ENCODE measurements at regions not wholly inside any gene's neighbourhood (a gene's known extent, or its start where the extent isn't known, plus 50 kb on each side); places are given as distances from the start of the nearest gene placed in this dataset.

DNA sequence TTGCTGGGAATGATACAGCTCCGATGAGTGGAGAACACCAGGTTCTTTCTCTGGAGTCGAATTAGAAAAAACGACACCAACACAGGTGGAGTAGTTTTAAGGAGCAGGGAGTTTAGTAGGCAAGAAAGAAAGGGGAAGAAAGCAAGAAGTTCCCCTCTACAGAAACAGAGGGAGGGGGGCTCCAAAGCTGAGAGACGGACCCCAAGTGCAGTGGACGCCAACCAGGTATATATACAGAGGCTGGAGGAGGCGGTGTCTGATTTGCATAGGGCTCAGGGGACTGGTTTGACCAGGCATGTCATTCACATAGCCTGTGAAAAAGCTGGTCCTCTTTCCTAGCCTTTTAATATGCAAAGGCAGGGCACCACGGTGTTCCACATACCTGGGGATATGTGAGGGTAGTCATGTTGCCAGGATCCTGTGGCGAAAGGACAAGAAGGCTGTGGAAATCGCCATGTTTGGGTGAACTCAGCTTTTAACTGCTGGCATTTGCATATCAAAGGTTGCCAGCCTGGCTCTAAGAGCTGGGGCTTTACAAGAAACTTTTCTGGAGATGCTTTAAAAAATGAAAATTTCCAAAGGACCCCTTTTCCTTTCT lies 887.4 kb upstream of the EPHA6 start:
- no peak for DNase-seq (ENCODE audit: low read depth, low spot score)
- H3K27ac ChIP-seq = no peak overlapping the region
- H3K9me3 ChIP-seq (ENCODE audit: low read depth, low read length) = no peaks in the 10 kb centered on the region
- no peak overlapping the region for H3K9ac ChIP-seq (ENCODE audit: insufficient read length)
- TF ChIP-seq POLR2AphosphoS5 (IDR thresholded peaks at IDR 0.05; ENCODE audit: borderline replicate concordance, low read depth, low read length) = no peak
- TF ChIP-seq EZH2 (IDR thresholded peaks at IDR 0.05) = no peak
- TF ChIP-seq FOXP2 (optimal IDR thresholded peaks at IDR 0.05; ENCODE audit: control extremely low read depth, extremely low read length, insufficient read depth) = no peak
- H3K36me3 ChIP-seq (ENCODE audit: insufficient read depth, low read length) = no peaks in the 10 kb centered on the region
- H3K4me3 ChIP-seq = no peak overlapping the region

GRCh38 chr3:95934181-95934580 lies 880.2 kb upstream of the EPHA6 start:
- H3K27ac ChIP-seq = no peak overlapping the region

GRCh38 chr3:95939235-95939809 lies 875.1 kb upstream of the EPHA6 start:
- no peak overlapping the region for H3K4me3 ChIP-seq
- H3K27ac ChIP-seq = no peak overlapping the region
- H3K36me3 ChIP-seq (ENCODE audit: insufficient read depth, low read length) = no peaks in the 10 kb centered on the region

More at GRCh38 chr3:95934181-95934580, 880.2 kb upstream of the EPHA6 start:
- Histone ChIP-seq H3K9ac (ENCODE audit: insufficient read length) (no peak overlapping the region), H3K36me3 (ENCODE audit: insufficient read depth, low read length) (no peaks in the 10 kb centered on the region), H3K4me3 (no peak overlapping the region), H3K9me3 (ENCODE audit: low read depth, low read length) (no peaks in the 10 kb centered on the region)
- DNase-seq (ENCODE audit: low read depth, low spot score) = no peak
- TF ChIP-seq POLR2AphosphoS5 (IDR thresholded peaks at IDR 0.05; ENCODE audit: borderline replicate concordance, low read depth, low read length) = no peak
- no peak for TF ChIP-seq EZH2 (IDR thresholded peaks at IDR 0.05)
- no peak for TF ChIP-seq FOXP2 (optimal IDR thresholded peaks at IDR 0.05; ENCODE audit: control extremely low read depth, extremely low read length, insufficient read depth)

GRCh38 chr3:95965704-95966336 lies 848.6 kb upstream of the EPHA6 start:
- no peak for TF ChIP-seq FOXP2 (optimal IDR thresholded peaks at IDR 0.05; ENCODE audit: control extremely low read depth, extremely low read length, insufficient read depth)
- no peak for TF ChIP-seq EZH2 (IDR thresholded peaks at IDR 0.05)
- no peak for TF ChIP-seq POLR2AphosphoS5 (IDR thresholded peaks at IDR 0.05; ENCODE audit: borderline replicate concordance, low read depth, low read length)
- Histone ChIP-seq H3K9ac (ENCODE audit: insufficient read length) (no peak overlapping the region), H3K9me3 (ENCODE audit: low read depth, low read length) (no peaks in the 10 kb centered on the region), H3K36me3 (ENCODE audit: insufficient read depth, low read length) (no peaks in the 10 kb centered on the region), H3K27ac (no peak overlapping the region), H3K4me3 (no peak overlapping the region)
- DNase-seq (ENCODE audit: low read depth, low spot score) = no peak

More at GRCh38 chr3:95939235-95939809, 875.1 kb upstream of the EPHA6 start:
- Histone ChIP-seq H3K9me3 (ENCODE audit: low read depth, low read length) (no peaks in the 10 kb centered on the region), H3K9ac (ENCODE audit: insufficient read length) (no peak overlapping the region)
- DNase-seq (ENCODE audit: low read depth, low spot score) = no peak
- TF ChIP-seq EZH2 (IDR thresholded peaks at IDR 0.05) (no peak), POLR2AphosphoS5 (IDR thresholded peaks at IDR 0.05; ENCODE audit: borderline replicate concordance, low read depth, low read length) (no peak), FOXP2 (optimal IDR thresholded peaks at IDR 0.05; ENCODE audit: control extremely low read depth, extremely low read length, insufficient read depth) (no peak)

DNA sequence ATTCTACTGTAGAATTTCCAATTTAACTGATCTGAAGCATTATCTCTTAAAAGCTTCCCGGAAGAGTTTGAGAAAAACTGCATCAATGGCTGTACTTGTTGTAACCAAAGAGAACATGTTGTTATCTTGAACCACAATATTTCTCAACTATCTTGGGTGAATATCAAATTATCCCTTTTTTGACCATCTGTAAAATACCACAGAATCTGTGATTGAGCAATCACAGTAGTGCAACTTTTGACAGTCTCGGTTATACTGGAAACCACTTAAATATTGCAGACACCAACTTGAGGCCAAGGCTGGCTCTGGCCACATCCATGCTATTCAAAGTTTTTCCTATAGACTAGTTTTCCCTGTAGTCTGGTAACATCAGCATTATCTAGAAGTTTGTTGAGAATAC lies 842.8 kb upstream of the EPHA6 start:
- no peak overlapping the region for H3K9ac ChIP-seq (ENCODE audit: insufficient read length)
- H3K27ac ChIP-seq = no peak overlapping the region
- no peaks in the 10 kb centered on the region for H3K36me3 ChIP-seq (ENCODE audit: insufficient read depth, low read length)
- no peak for DNase-seq (ENCODE audit: low read depth, low spot score)
- H3K9me3 ChIP-seq (ENCODE audit: low read depth, low read length) = no peaks in the 10 kb centered on the region
- H3K4me3 ChIP-seq = no peak overlapping the region
- TF ChIP-seq EZH2 (IDR thresholded peaks at IDR 0.05) (no peak), FOXP2 (optimal IDR thresholded peaks at IDR 0.05; ENCODE audit: control extremely low read depth, extremely low read length, insufficient read depth) (no peak), POLR2AphosphoS5 (IDR thresholded peaks at IDR 0.05; ENCODE audit: borderline replicate concordance, low read depth, low read length) (no peak)

GRCh38 chr3:95994338-95994737 lies 820.1 kb upstream of the EPHA6 start:
- TF ChIP-seq EZH2 (IDR thresholded peaks at IDR 0.05) = no peak
- TF ChIP-seq FOXP2 (optimal IDR thresholded peaks at IDR 0.05; ENCODE audit: control extremely low read depth, extremely low read length, insufficient read depth) = no peak
- TF ChIP-seq POLR2AphosphoS5 (IDR thresholded peaks at IDR 0.05; ENCODE audit: borderline replicate concordance, low read depth, low read length) = no peak
- no peak overlapping the region for H3K9ac ChIP-seq (ENCODE audit: insufficient read length)
- no peak overlapping the region for H3K4me3 ChIP-seq
- no peak for DNase-seq (ENCODE audit: low read depth, low spot score)
- no peak overlapping the region for H3K27ac ChIP-seq
- H3K9me3 ChIP-seq (ENCODE audit: low read depth, low read length) = no peaks in the 10 kb centered on the region
- H3K36me3 ChIP-seq (ENCODE audit: insufficient read depth, low read length) = no peaks in the 10 kb centered on the region

- Histone ChIP-seq H3K4me3 (no peak overlapping the region), H3K9me3 (ENCODE audit: low read depth, low read length) (no peaks in the 10 kb centered on the region), H3K36me3 (ENCODE audit: insufficient read depth, low read length) (no peaks in the 10 kb centered on the region), H3K27ac (no peak overlapping the region), H3K9ac (ENCODE audit: insufficient read length) (no peak overlapping the region)
- TF ChIP-seq POLR2AphosphoS5 (IDR thresholded peaks at IDR 0.05; ENCODE audit: borderline replicate concordance, low read depth, low read length) (no peak), EZH2 (IDR thresholded peaks at IDR 0.05) (no peak), FOXP2 (optimal IDR thresholded peaks at IDR 0.05; ENCODE audit: control extremely low read depth, extremely low read length, insufficient read depth) (no peak)
- no peak for DNase-seq (ENCODE audit: low read depth, low spot score)
Measured at GRCh38 chr3:96000966-96001365, 813.4 kb upstream of the EPHA6 start.

GRCh38 chr3:96007650-96008195 lies 806.7 kb upstream of the EPHA6 start:
- no peaks in the 10 kb centered on the region for H3K36me3 ChIP-seq (ENCODE audit: insufficient read depth, low read length)
- no peak for TF ChIP-seq FOXP2 (optimal IDR thresholded peaks at IDR 0.05; ENCODE audit: control extremely low read depth, extremely low read length, insufficient read depth)
- no peak for TF ChIP-seq POLR2AphosphoS5 (IDR thresholded peaks at IDR 0.05; ENCODE audit: borderline replicate concordance, low read depth, low read length)
- no peak for TF ChIP-seq EZH2 (IDR thresholded peaks at IDR 0.05)
- H3K9ac ChIP-seq (ENCODE audit: insufficient read length) = no peak overlapping the region
- no peaks in the 10 kb centered on the region for H3K9me3 ChIP-seq (ENCODE audit: low read depth, low read length)
- no peak overlapping the region for H3K27ac ChIP-seq
- H3K4me3 ChIP-seq = no peak overlapping the region
- DNase-seq (ENCODE audit: low read depth, low spot score) = no peak

Measured in SK-N-MC (cell line).